GM18858 (cell line): ENCODE measurements at regions not wholly inside any gene's neighbourhood (a gene's known extent, or its start where the extent isn't known, plus 50 kb on each side); places are given as distances from the start of the nearest gene placed in this dataset.

ENCODE experiments used
- ATAC-seq: cut with Tn5 transposase; IDR thresholded peaks from one replicate; pipeline ENCODE4 v1.9.1; 2021; ENCODE audit not compliant: unreplicated experiment

DNA sequence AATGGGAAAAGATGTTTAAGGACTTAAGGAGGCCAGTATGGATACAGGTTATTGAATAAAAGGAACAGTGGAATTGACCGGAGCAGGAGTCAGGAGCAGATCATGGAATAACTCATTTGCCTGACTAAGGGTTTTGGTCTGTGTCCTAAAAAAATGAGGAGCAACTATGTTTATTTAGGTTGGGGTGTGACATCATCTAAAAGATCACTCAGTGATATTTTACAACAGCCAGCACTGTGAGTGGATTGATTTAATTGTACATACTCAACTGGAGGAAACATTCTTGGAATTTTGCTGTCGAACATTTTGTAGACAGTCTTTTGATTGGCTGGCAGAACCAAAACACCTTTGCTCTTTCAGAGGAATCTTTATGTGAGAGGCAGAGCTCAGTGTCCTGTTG lies 348.6 kb upstream of the CDIN1 start:
- no peak for ATAC-seq

DNA sequence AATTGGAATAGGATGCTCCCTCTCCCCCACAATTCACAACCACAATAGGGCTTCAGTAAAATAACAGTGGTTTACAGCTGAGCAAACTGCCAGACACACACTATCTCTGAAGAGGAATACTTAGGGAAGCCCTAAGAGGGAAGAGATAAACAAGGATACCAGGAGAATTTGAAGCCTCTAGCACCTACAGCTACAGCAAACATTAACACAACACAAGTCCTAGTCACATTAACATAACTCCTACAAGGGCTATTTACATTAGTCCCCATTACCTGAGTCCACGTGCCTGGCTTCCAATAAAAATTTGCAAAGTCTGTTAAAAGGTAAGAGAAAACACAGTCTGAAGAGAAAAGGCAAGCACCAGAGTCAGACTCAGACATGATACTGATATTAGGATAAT lies 346.9 kb upstream of the CDIN1 start:
- ATAC-seq: no peak

DNA sequence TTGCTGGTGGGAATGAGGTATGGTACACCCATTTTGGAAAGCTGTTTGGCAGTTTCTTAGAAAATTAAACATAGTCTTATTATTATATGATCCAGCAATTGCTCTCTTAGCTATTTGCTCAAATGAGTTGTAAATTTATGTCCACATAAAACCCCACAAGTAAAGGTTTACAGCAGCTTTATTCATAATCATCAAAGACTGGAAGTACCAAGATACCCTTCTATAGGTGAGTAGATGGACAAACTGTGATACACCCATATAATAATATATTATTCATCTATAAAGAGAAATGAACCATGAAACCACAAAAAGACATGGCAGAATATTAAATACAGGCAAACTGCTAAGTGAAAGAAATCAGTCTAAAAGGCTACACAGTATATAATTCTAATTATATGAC lies 344.7 kb upstream of the CDIN1 start:
- ATAC-seq: no peak

DNA sequence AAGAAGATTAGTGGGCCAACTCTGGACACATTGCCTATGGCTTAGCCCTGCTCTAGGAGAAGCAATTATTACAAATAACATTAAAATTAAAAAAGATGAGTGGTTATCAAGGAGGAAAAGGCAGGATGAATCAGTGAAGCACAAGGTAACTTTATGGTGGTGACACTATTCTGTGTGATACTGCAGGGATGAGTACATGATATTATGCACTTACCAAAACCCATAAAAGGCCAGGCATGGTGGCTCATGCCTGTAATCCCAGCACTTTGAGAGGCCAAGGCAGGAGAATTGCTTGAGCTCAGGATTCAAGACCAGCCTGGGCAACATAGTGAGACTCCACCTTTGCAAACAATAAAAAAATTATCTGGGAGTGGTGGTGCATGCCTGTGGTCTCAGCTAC lies 344.3 kb upstream of the CDIN1 start:
- no peak for ATAC-seq

DNA sequence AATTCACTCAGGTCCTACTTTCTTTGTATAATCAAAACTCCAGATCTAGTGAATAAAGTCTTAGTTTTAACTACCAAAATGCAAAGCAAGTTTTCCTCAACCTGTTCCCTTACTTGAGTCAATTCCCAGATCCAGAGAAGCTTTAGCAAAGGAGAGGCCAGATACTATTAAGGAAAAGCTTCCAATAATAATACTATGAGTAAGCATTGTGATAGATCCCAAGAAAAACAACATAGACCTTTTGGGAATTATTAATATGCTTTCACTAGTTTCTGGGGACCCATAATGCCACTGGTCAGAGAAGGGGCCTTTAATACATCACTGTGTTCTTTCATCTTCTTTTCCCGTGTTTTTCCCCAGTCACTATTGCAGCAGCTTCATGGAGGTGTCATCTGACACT lies 339.9 kb upstream of the CDIN1 start:
- ATAC-seq: no peak

DNA sequence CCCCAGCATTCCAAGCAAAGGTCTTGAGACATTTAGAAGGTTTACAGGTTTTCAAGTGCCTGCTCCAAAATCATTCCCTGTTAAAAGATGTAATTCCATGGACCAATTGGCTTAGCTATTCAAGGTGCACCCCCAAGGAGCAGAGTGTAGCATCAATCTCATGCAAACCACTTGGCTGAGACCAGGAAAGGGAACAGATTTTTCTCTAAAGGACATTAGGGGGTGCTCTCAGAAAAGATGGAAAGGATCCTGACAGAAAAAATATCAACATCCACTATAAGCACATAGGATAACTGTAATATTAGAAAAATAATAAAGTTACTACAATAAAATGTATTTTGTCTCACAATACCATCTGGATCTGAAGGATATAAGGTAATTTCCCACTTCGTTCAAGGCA lies 328.0 kb upstream of the CDIN1 start:
- no peak for ATAC-seq

DNA sequence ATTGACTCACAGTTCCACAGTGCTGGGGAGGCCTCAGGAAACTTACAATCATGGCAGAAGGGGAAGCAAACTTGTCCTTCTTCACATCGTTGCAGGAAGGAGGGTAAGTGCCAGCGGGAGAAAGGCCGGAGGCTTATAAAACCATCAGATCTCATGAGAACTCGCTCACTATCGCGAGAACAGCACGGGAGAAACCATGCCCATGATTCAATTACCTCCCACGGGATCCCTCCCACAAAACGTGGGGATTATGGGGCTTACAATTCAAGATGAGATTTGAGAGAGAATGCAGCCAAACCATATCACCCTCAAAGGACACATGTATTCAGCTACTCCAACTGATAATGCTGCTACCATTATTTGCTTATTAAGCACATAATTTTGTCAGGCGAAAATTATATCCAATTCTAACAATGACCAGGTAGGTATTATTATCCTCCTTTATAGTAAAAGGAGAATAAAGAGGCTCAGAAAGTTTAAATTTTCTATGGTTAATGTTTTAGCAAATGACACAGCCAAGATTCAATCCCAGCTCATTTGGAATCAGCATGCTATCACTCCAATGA lies 327.2 kb upstream of the CDIN1 start:
- no peak for ATAC-seq

DNA sequence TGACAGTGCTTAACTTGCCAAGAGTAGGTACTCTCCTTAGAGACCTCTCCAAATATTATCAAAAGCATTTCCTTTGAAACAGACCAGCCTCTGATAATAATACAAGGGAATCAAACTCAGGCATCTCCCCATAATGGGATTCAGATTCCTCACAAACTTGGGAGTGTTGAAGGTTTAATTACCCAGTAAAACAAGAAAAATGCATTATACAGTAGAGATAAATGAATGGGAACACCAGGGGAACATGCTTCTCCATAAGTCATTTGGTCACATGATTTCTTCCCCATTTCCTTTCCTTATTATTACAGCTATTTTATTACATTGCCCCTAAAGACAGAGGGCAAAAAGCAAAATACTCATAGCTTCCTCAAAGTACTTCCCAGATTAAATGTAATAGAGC lies 325.0 kb upstream of the CDIN1 start:
- no peak for ATAC-seq

DNA sequence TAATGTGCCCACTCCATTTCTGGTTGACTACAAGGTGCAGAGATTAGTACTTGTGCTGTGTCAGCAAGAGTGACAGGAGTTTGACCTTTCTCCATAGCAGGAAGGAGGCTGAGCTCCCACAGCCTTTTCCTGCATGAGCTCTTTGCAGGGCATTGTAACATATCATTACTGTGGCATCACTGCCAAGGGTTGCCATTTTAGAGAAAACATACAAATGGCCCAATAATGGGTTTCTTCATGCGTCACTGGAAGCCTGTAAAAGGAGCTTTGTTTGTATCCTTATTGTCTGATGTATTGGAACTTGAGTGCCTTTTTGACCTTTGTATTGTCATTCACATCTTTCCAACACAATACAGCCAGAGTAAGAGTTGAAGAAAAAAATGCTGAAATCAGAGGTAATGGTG lies 323.0 kb upstream of the CDIN1 start:
- ATAC-seq: no peak

DNA sequence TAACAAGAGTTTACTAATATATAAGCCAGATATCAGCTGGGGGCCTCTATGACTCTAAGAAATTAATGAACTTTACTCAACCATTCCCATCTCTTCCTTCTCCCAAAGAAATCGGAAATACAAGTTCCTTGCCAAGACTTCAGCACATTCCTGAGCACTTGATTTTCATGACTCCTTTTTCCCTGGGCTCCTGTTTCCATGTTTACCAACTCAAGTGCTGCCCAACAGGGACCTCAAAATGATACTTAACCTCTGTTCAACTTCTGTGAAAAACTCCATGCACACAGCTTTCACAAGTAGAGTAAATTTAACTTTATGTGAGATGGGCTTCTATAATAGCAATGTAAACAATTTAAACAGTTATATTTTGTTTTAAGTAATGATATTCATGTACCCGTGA lies 315.8 kb upstream of the CDIN1 start:
- no peak for ATAC-seq

DNA sequence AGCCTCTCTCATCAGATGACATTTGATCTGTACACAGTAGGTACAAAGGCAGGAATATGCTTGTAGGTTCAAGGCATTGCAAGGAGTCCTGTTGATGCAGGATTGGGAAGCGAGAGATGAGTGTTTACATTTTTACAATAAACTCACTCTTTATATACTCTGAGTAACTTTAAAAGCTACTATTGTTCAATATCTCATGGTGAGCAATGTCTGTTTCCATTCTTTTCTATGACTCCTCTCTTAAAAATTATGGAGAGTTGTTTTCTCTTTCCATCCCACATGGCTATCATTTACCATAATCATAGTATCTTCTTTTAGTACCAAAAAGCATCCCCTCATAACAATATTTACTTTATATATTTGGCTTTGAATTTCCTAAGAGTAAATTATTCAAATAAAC lies 314.0 kb upstream of the CDIN1 start:
- no peak for ATAC-seq

DNA sequence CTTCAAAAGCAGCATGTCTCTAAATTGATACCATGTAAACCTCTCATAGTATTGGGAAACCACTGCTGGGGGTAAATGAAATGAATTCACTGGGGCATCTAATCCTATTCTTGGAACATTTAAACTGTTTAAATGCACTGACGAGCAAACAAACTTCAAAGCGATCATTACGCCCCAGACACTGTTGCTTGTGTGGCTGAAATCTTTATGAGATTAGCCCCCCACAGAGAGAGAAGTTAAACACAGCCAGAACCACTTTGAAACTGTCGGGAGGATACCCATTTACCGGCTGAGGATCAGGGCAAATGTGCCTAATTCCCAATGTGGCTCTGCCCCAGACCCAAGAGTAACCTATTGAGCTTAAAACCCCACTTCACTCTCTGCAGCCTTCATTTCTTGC lies 308.4 kb upstream of the CDIN1 start:
- ATAC-seq: no peak

DNA sequence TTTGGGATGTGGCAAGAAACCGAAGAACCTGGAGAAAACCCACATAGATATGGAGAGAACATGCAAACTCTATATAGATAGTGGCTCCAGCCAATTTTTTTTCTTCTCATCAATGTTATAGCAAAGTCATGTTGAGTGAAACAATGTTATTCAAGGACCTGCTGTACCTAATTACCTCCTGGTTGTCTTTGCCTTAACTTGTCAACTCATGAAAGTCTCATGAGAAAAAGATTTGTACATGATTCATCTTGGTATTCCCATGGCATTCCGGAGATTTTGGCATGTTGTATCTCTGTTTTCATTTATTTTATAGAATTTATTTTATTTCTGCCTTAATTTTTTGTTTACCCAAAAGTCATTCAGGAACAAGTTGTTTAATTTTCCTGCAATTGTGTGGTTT lies 303.8 kb upstream of the CDIN1 start:
- ATAC-seq: no peak

DNA sequence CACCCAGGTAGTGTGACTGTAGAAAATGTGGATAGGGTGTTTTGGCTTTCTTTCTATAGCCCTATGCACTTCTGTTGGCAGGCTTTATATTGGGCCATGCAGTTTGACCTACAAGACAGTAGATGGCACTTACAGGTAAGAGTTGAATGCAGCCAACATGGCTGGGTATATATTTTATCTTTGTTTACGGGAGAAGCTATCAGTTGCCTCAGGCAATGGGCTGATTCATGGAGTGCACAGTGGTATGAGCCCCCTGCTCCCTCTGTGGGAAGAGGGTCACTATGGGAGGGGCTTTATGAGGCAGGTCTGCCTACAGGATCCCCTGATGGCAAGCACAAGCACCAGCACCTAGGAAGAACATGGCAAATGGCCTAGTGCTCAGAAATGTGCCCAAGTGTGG lies 301.2 kb upstream of the CDIN1 start:
- ATAC-seq: no peak

DNA sequence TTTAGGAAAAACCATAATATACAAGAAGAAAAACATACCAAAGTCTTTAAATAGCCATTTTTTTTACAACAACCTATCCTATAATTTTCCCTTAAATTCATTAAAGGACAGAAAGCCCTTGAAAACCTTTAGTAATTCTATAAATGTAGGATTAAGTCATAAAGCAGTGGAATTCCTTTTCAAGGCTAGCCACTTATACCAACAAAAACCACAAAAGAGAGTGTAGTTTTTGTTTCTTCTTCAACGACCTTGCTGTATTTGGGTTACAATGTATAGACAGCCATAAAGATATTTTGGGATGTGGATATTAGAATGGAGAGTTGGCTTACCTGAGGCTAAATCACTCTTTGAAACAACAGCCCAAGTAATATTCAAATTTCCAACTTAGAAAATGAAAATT lies 296.6 kb upstream of the CDIN1 start:
- no peak for ATAC-seq

DNA sequence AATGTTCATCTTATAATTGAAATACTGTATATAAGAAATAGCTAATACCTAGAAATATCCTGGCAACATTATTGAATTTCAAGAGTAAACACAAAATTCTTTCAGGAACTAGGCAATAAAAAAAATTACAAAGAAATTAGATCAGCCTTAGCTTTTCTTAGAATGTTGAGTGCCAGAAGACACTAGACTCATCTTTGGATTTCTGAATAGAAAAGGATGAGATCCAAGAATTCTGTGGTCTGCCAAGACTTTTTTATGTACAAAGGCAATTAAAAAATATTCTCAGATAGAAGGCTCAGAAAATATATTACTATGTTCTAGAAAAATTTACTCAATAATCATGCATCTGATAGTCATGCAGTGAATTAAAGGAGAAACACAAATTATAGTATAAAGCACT lies 294.5 kb upstream of the CDIN1 start:
- no peak for ATAC-seq

DNA sequence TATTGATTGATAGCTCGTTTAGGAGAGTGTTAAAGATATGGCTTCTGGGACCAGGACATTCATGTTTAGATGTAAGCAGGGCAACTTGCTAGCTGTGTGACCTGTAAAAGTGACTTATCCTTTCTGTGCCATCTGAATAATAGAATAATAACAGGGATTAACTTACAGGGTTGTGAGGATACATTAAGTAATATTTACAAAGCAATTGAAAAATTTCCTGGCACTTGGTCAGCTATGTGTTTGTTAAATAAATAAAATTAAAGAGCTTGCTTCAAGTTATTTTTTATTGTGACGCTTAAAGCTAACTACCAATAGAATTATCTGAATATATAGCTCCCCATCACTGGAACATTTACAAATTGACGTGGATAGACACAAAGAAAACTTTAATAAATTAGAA lies 287.9 kb upstream of the CDIN1 start:
- no peak for ATAC-seq

DNA sequence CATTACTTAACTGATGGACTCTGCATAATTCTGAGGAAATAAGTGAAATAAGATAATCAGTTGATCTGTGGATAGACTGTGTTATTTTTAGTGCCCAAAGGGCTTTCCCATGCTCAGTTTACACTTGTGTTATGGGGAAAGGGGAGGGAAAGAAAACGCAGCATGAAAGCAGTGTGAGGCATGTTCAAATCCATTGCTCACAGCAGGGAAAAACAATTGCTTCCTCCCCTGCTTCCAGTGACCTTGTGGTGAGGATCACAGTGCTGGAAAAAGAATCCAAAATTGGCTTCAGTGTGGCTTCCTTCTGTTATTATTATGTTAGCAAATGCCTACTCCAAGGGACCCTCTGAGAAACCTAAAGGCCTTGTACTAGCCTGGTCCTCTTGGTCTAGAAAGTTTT lies 285.1 kb upstream of the CDIN1 start:
- ATAC-seq: no peak

DNA sequence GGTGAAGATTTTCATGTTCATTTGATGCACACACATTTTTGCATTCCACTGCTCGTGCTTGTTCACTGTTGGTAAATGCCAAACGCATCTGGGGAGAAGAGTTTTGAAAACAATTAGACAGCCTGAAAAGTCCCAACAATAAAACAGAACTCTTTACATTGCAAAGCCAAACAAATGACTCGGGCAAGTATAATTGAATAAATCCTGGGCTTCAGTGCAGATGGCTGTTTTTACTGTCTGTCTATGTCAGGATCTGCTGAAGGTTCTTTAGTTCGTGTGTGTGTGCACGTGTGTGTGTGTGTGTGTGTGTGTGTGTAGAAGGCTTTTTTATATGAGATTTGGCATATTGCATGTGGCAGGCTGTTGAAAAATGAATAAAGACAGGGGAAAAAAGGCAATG lies 277.5 kb upstream of the CDIN1 start:
- ATAC-seq: no peak

DNA sequence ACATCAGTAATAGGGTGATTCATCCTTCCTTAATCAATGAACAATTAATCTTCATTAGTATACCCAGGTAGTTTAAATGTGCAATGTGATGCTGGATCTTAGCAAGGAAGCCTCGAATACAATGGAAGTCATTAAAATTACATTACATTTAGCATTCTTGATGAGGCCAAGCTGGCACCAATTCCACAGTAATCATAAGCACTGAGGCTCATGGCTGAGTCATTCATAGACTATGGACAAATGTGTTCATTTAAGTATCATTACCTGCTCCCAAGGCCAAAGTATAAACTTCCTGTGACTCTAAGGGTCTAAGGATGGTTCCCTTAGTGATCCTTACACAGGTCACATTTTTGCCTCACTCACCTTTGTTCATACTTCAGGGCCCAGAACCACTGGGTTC lies 266.4 kb upstream of the CDIN1 start:
- no peak for ATAC-seq

DNA sequence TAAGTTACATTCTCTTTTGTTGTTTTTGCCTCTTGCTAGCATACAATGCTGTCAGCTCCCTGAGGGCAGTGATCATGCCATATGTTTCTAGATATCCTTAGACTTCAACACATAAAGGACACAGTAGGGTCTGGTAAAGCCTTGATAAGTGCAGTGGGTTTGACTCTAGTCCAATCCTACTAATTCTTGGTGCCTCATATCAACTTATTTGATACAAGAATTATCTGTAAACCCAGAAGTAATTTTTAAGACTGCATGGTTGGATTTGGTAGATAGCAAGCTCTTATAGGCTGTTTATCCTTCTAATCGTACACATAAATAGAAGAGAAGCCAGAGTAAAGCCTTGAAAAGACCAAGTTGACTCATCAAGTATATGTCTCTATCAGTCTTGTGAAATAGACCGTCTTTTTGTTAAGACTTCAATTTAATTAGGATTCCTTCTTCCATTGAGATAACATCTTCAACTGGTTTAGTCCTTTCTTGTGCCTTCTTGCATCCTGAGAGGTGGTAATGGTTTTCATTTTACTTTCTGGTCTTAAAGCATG lies 265.6 kb upstream of the CDIN1 start:
- ATAC-seq: no peak

DNA sequence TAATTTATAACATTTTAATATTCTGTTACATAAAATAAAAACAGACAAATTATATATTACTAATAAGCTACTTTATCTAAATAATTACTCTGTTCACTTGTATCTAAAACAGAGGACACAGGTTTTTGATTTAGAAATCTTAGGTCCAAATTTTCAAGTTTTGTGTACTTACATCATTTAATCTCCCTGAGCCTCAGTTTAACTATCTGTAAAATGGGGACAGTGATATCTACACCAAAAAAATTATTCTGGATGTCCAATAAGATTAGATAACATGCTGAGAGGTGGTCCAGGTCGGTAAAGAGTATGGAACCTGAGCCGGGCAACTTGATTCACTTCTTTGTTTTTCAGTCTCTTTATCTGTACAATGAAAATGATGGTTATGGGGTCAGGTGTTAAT lies 263.8 kb upstream of the CDIN1 start:
- no peak for ATAC-seq

DNA sequence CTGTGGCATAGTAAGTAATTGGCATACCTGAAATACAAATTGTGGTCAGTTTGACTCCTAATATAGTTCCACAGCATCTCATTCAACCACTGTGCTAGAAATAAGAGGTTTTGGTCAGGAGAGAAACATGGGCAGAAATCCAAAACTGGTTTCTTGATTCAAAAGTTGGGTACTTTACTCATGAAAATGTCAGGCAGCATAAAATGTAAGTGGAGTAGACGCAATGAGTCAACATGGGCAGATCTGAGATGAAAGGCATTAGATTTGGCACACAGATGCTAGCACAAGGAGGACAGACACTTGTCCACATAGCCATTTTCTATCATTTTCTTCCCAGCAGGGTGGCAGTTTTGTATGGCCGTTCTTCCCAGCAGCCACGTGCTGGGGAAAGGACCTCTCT lies 255.8 kb upstream of the CDIN1 start:
- ATAC-seq: no peak

DNA sequence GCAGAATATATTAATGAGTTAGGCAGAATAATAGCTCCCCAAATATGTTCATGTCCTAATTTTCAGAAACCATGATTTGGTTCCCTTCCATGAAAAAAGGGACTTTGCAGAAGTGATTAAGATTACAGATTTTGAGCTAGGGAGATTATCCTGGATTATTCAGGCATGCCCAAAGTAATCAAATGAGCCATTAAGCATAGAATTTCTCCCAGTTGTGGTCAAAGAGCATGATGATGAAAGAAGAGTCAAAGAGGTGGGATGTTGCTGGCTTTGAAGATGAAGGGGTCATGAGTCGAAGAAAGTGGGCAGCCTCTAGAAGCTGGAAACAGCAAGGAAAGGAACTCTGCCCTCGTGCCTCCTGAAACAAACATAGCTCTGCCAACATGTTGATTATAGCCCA lies 254.2 kb upstream of the CDIN1 start:
- no peak for ATAC-seq
